Left lung (tissue), 4 donors: ENCODE measurements at regions not wholly inside any gene's neighbourhood (a gene's known extent, or its start where the extent isn't known, plus 50 kb on each side); places are given as distances from the start of the nearest gene placed in this dataset.
"Not testable (repeated sequence)": the region's sequence is repeated elsewhere in the genome, so short reads cannot be mapped to it uniquely, and the experiment has no call there.

ENCODE experiments used
- ATAC-seq: fragments of 200-7000 bp; cut with Tn5 transposase; one replicate; pipeline ENCODE4 v1.9.1; 2020; ENCODE audit warnings: moderate library complexity
- DNase-seq, 4 donors: peaks; one replicate each; pipeline ENCODE4 v3.0.0-alpha.2; 2013 to 2020
- H3K27ac ChIP-seq, 2 donors: fragments of 200-600 bp; sonication (generic) in 1 of 2; one replicate each; pipeline versions ENCODE4 v1.5.0 to v1.8.0; 2020 to 2021
- H3K27me3 ChIP-seq, 2 donors: fragments of 200-600 bp; sonication (generic) in 1 of 2; one replicate each; pipeline versions ENCODE4 v1.5.0 to v1.8.0; 2020 to 2021
- H3K36me3 ChIP-seq, 2 donors: fragments of 200-600 bp; sonication (generic) in 1 of 2; one replicate each; pipeline versions ENCODE4 v1.5.0 to v1.8.0; 2020 to 2021
- H3K4me1 ChIP-seq, 2 donors: fragments of 200-600 bp; one replicate each; pipeline ENCODE4 v1.8.0; 2021
- H3K4me3 ChIP-seq, 2 donors: fragments of 200-600 bp; sonication (generic) in 1 of 2; one replicate each; pipeline versions ENCODE4 v1.5.0 to v1.8.0; 2020 to 2021; ENCODE audit warnings: mild to moderate bottlenecking in 1 of 2
- H3K9me3 ChIP-seq, 2 donors: fragments of 200-600 bp; sonication (generic) in 1 of 2; one replicate each; pipeline versions ENCODE4 v1.5.0 to v1.8.0; 2020 to 2021
- intact Hi-C, 2 donors: fragments of 100-400 bp; cut with DNase I; formaldehyde crosslinking; loops; one replicate each; pipeline versions ENCODE4 v1.11.2 to v1.14.2; 2022
- donor health status: DM: no; HTN: yes; CAD: no.
- donor health status: DM: no; HTN: no; CAD: no.

DNA sequence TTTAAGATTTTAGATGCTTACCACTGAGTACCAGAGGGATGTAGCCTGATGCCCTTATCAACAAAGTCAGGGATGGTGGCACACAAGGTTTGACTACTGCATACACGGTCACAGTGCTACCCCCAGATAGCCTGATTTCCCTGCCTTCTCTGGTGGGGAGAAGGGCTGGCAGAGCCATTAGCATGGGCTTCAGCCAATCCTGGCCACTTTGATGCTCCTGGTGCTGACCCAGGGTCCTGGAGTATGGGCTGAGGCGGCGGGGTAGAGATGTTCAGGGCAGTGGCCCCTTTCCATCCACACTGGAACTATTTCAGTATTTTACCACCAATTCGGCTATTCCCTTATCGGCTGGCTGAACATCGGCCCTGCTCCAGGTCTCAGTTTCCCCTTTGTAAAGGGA, 83.2 kb downstream of the POTEB3 start:
- H3K4me3 ChIP-seq, intact Hi-C loops, H3K4me1 ChIP-seq, ATAC-seq, H3K27ac ChIP-seq, DNase-seq, H3K27me3 ChIP-seq, H3K36me3 ChIP-seq, H3K9me3 ChIP-seq: not testable (repeated sequence)

DNA sequence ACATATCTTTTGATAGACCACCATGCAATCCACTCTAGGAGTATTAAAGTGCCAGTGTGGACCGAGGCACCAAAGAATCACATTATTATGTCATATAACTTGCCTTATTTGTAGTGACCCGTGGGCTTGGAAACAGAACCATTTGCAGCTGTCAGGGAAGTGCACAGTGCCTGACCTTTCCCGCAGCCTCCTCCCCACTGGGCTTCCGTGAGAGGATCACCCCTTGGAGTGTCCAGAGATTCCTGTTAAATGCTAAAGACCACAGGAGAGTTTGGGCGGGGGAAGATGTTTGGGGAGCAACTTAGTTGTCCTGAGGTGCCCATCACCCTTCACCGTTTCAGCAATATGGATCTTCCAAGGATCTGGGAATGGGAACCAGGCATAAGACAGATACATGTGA, 84.4 kb downstream of the POTEB3 start:
- H3K9me3 ChIP-seq, H3K27me3 ChIP-seq, H3K4me3 ChIP-seq, ATAC-seq, H3K36me3 ChIP-seq, intact Hi-C loops, H3K27ac ChIP-seq, H3K4me1 ChIP-seq: not testable (repeated sequence)
- peak in 2 of 4 donors; percentile 0 to 12 for DNase-seq

DNA sequence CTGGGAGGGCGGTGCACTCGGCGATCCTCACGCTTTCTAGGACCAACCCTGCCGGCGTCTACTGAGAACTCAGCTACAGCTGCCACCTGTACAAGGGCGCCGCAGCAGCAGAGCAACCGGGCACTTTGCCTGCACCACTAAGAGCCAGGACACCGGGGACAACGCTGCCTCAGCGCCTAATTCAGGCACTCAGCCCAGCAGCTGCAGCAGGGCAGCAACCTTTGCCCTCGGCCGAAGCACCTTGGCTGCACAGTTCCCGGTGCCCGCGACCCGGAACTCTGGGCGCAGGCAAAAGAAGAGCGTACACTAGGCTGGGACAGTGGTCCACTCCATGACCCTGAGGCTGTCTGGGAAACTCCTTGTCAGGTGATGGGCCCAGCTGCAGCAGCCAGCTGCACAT, 85.7 kb downstream of the POTEB3 start:
- H3K4me1 ChIP-seq, H3K9me3 ChIP-seq, H3K4me3 ChIP-seq, DNase-seq, ATAC-seq, H3K36me3 ChIP-seq, H3K27me3 ChIP-seq, intact Hi-C loops, H3K27ac ChIP-seq: not testable (repeated sequence)

DNA sequence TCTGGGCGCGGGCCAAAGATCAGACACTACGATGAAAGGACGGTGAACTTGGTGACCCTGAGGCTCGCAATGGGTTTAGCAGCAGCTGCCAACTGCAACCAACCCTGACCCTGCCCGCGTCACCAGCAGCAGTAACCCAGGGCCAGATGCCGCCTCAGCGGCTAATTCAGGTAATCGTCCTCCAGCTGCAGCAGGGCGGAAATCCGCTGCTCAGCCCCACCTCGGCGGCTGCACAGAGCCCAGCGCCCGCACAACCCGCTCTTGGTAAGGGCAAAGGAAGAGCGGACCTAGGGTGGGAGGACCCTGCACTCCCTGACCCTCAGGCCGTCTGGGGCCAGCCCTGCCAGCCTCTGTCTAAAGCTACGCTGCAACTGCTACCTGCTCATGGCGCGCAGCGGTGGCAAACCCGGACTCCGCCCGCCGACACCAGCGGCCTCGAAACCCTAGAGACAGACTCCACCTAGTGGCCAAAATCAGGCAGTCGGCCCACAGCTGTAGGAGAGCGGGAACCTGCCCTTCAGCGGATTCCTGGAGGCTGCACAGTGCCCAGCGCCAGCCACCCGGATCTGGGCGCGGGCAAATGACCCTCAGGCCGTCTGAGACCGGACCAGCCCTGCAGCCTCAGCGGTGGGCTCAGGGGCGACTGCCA, 87.5 kb downstream of the POTEB3 start:
- intact Hi-C loops, ATAC-seq: not testable (repeated sequence)

DNA sequence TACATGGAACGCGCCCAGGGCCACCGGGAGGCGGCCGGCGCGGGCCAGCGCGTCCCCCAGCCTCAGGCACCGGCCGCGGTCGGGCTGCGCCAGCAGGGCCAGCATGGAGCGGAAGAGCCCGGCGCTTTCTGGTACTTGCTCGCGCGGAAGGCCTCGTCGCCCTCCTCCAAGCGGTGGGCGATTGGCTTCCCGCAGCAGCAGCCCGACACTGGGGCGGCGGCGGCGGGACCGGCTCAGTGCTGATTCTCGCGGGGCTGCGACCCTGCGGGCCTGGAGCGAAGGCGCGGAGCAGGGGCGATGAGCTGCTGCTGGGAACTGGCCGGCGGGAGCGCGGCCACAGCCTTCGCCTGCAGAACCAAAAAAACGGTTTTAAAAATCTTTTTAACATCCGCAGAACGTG, 95.3 kb downstream of the POTEB3 start:
- H3K36me3 ChIP-seq, H3K27me3 ChIP-seq, ATAC-seq, H3K4me3 ChIP-seq, H3K4me1 ChIP-seq, intact Hi-C loops, H3K27ac ChIP-seq, H3K9me3 ChIP-seq: not testable (repeated sequence)
- peak in 1 of 4 donors; percentile 59 for DNase-seq

More for the DNA sequence above, 87.5 kb downstream of the POTEB3 start:
- H3K27me3 ChIP-seq, H3K27ac ChIP-seq, H3K4me3 ChIP-seq, H3K9me3 ChIP-seq, H3K36me3 ChIP-seq, H3K4me1 ChIP-seq, DNase-seq: not testable (repeated sequence)

DNA sequence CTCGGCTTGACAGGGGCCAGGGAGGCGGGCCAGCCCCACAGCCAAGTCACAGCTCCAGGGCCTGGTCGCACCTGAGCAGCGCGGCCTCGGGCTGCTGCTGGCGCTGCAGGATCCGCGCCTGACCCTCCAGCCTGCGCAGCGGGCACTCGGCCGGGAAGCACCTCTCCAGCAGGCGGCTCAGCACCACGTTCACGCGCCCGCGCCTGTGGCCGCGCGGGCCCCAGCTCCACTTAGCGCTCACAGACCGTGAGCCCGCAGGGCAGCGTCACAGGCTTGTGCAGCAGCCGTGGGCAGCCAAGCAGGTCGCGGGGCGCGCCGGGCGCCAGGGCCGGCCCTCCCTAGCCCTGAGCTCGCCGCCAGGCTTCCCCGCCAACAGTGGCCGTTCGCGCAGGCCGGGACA, 95.8 kb downstream of the POTEB3 start:
- H3K4me3 ChIP-seq, H3K27ac ChIP-seq, DNase-seq, H3K9me3 ChIP-seq, H3K36me3 ChIP-seq, H3K4me1 ChIP-seq, intact Hi-C loops, H3K27me3 ChIP-seq: not testable (repeated sequence)
- ATAC-seq = peak; percentile 67

DNA sequence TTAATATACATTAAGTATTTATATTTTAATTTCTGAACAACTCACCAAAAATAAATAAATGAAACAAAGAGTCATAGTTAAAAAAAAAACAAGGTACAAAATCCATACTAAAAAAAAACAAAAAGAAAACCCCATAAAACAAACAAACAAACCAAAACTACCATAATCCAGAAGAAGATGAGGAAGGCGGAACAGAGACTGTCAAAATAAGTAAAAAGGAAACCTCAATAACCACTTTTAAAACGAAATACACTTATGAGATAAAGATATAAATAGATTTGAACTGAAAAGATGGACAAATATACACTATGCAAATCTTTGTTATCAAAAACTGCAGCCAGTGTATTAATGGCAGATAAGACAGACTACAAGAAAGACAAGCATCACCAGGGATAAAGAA, 103.3 kb downstream of the POTEB3 start:
- H3K27ac ChIP-seq, H3K4me1 ChIP-seq, DNase-seq, intact Hi-C loops, H3K36me3 ChIP-seq, H3K4me3 ChIP-seq, H3K9me3 ChIP-seq, H3K27me3 ChIP-seq, ATAC-seq: not testable (repeated sequence)

DNA sequence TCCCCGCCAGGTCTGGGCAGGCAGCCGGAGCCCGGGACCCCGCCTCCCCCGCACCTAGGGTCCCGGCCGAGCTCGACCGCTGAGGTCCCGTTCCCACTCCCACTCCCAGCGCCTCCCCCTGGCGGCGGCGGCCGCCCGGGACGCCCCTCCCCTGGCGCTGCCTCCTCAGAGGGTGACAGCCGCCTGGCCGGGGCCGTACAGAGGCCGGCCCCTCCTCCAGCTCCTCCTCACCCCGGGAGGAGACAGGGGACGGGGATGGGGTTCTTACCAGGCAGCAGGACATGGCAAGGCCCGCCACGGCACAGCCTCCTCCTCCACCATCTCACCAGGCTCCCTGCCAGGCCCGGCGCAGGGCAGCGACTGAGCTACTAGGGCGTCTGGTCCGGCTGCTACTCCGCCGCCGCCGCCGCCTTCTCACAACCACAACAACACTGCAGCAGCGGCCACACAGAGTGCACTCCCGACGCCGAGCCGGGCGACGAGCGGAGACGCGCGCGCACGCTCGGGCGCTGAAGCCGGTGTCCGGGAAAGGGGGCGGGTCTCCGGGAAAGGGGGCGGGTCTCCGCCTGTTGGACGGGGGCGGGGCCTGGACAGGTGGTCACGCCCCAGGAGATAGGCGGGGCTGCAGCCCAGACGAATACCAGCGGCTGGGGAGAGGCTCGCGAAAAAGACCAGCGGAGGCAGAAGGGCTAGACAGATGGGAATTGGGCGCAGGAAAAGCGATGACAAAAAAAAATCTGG, 115.4 kb downstream of the POTEB3 start:
- H3K36me3 ChIP-seq, H3K4me1 ChIP-seq, H3K27me3 ChIP-seq, H3K4me3 ChIP-seq, H3K9me3 ChIP-seq, H3K27ac ChIP-seq, intact Hi-C loops: not testable (repeated sequence)
- ATAC-seq = peak; percentile 99
- peak in 2 of 4 donors; percentile 34 to 61 for DNase-seq

DNA sequence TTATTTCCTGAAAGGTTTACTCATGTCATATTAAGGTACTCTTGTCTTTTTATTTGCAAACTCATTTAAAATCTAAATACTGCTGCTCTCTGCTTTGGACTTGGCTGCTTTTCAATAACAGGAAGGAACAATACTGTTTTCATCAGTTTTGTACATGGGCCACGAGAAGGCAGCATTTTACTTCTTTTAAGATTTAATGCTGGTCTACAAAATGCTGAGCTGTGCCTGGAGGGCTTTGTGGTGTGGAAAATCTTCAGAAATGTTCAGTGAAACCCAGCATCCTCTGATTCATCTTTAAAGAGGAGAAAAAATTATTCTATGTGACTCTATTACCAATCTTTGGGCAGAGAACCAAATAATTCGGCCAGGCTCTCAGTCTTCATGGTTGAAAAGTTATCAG, 155.9 kb downstream of the POTEB3 start:
- intact Hi-C loops, H3K36me3 ChIP-seq, DNase-seq, H3K4me3 ChIP-seq, H3K27me3 ChIP-seq, H3K4me1 ChIP-seq, H3K9me3 ChIP-seq, H3K27ac ChIP-seq: not testable (repeated sequence)
- peak; percentile 78 for ATAC-seq

DNA sequence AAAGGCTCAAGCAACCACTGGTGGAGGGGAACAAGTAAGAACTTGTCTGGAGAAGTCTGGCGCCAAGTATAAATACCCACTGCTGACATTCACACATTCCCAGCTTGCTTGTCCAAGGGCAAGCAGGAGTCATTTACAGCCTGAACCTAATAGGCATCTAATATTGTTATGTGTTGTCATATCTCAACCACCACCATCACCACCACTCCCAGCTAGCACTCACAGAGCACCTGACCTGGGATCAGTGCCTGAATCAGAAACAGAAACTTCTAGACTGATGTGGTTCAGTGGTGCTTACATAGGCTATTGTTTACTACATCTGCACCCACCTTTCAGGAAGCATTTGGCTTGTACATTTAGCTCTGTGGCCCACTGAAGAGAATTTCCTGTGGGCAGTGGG, 157.1 kb downstream of the POTEB3 start:
- ATAC-seq, H3K27ac ChIP-seq, DNase-seq, H3K27me3 ChIP-seq, H3K4me1 ChIP-seq, intact Hi-C loops, H3K9me3 ChIP-seq, H3K4me3 ChIP-seq, H3K36me3 ChIP-seq: not testable (repeated sequence)

DNA sequence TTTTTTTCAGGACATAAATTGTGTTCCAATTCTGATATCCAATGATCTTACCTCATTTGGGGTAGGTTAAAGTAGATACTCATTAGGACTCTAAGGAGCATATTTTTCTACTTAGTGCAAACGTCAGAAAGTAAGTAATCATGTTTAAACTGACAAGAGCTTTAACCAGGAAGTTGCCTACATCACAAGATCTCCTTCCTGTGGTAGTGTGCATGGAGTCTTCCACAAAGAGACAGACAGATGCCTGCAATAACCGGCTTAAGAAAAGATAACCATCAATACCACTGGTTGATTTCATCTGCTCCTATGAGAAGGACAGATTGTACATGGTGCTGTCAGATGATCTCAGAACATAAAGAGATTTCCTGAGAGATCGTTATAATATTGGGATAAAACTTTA, 160.0 kb downstream of the POTEB3 start:
- DNase-seq, H3K4me1 ChIP-seq, ATAC-seq, H3K9me3 ChIP-seq, H3K27me3 ChIP-seq, intact Hi-C loops, H3K27ac ChIP-seq, H3K4me3 ChIP-seq, H3K36me3 ChIP-seq: not testable (repeated sequence)

DNA sequence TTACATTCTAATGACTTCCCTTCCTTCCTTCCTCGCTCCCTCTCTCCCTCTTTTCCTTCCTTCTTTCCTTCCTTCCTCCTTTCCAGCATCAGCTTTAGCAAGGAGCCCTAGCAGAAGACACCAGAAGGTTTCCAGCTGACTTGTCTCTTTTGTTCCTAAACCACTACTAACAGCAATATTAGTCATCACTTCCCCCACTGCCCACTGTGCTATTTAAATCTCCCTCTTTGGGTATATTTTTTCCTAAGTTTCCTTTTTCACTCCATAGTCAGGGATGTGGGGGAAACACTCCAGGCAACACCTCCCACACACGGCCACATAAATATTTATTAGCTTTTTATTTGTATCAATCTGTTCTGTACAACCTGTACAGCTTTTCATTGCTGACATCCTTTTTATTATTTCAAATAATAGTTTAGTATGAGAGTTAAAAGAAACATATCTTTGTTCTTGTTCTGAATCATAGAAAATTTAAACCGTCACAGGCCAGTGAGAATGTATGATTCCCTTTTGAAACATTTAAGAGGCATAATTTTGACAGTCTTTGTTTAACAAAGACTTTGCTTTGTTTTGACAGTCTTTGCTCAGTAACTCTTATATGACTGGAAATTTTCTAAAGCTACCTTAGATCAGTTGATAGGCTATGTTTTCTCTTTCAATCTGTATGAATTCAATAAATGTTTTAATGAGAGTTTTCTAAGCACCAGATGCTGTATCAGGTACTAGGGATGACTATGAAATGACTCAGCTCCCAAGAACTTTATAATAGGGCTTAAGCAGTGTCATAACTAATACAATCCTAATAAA, 167.9 kb downstream of the POTEB3 start:
- ATAC-seq = peak; percentile 24
- intact Hi-C loops, DNase-seq, H3K4me1 ChIP-seq, H3K27me3 ChIP-seq, H3K36me3 ChIP-seq, H3K9me3 ChIP-seq, H3K27ac ChIP-seq, H3K4me3 ChIP-seq: not testable (repeated sequence)
